Natural killer cell (primary cell): ENCODE measurements at regions not wholly inside any gene's neighbourhood (a gene's known extent, or its start where the extent isn't known, plus 50 kb on each side); places are given as distances from the start of the nearest gene placed in this dataset.

ENCODE experiments used
- ATAC-seq, 3 donors: fragments of 150-1000 bp in 2 of 3; fragments of 200-7000 bp in 1 of 3; cut with Tn5 transposase; 1 replicate in 1 of 3; 2 replicates in 2 of 3; pipeline ENCODE4 v1.10.0; 2021; ENCODE audit warnings: mild to moderate bottlenecking in 2 of 3, moderate library complexity in 2 of 3
- DNase-seq, 2 donors: peaks; one replicate each; pipeline versions ENCODE4 v3.0.0 to v3.0.0-alpha.2; 2013 to 2021; ENCODE audit warnings: mixed read lengths in 1 of 2
- H3K27ac ChIP-seq: one replicate; pipeline ENCODE4 v1.5.1; 2013; ENCODE audit warnings: mild to moderate bottlenecking, low read length
- H3K27me3 ChIP-seq: one replicate; pipeline ENCODE4 v1.6.1; 2013; ENCODE audit warnings: low read length; ENCODE audit not compliant: control insufficient read depth, insufficient read depth
- H3K36me3 ChIP-seq: one replicate; pipeline ENCODE4 v1.6.1; 2013; ENCODE audit warnings: low read length; ENCODE audit not compliant: control insufficient read depth, insufficient read depth
- H3K4me1 ChIP-seq: one replicate; pipeline ENCODE4 v1.6.1; 2013; ENCODE audit warnings: low read length; ENCODE audit not compliant: control insufficient read depth, insufficient read depth
- H3K4me3 ChIP-seq: one replicate; pipeline ENCODE4 v1.5.1; 2013; ENCODE audit warnings: low read length
- H3K9me3 ChIP-seq: one replicate; pipeline ENCODE4 v1.6.1; 2013; ENCODE audit warnings: low read length; ENCODE audit not compliant: control insufficient read depth, insufficient read depth
- H3K27ac Mint-ChIP-seq, 2 donors: one replicate each; pipeline ENCODE4 v1.8.0; 2022; ENCODE audit warnings: mild to moderate bottlenecking in 2 of 2, mixed read lengths in 2 of 2, moderate library complexity in 1 of 2
- H3K27me3 Mint-ChIP-seq, 2 donors: one replicate each; pipeline ENCODE4 v1.8.0; 2022; ENCODE audit warnings: low read depth in 2 of 2, mixed read lengths in 2 of 2
- H3K36me3 Mint-ChIP-seq: one replicate; pipeline ENCODE4 v1.8.0; 2022; ENCODE audit warnings: mixed read lengths
- H3K4me1 Mint-ChIP-seq, 2 donors: one replicate each; pipeline ENCODE4 v1.8.0; 2022; ENCODE audit warnings: mixed read lengths in 2 of 2
- H3K4me3 Mint-ChIP-seq: one replicate; pipeline ENCODE4 v1.8.0; 2022; ENCODE audit warnings: mild to moderate bottlenecking, moderate library complexity, mixed read lengths
- H3K9me3 Mint-ChIP-seq, 2 donors: one replicate each; pipeline ENCODE4 v1.8.0; 2022; ENCODE audit warnings: mixed read lengths in 2 of 2
- WGBS: methylation state at CpG from one replicate; pipeline ENCODE4 v1.1.7; 2013; ENCODE audit warnings: missing lambda C conversion rate; ENCODE audit not compliant: insufficient coverage; 5-methylcytosine and 5-hydroxymethylcytosine counted together
- intact Hi-C: fragments of 100-400 bp; cut with micrococcal nuclease; formaldehyde crosslinking; loops from one replicate; pipeline ENCODE4 v1.14.2; 2022
- TF ChIP-seq, protein P1 (sequence below): fragments of 200-600 bp; IDR thresholded peaks from one replicate; pipeline ENCODE4 v1.8.0; 2022; ENCODE audit warnings: antibody characterized with exemption

GRCh38 chr12:17928708-17929366, 161.2 kb downstream of the RERGL start:
- Histone ChIP-seq H3K27ac (no peak overlapping the region), H3K27me3 (no peaks in the 10 kb centered on the region), H3K4me3 (no peak overlapping the region), H3K9me3 (no peaks in the 10 kb centered on the region), H3K4me1 (no peaks in the 10 kb centered on the region), H3K36me3 (no peaks in the 10 kb centered on the region)
- intact Hi-C loops: no loop called here
- Mint-ChIP-seq H3K36me3 (peaks cover 35% of the 10 kb centered on the region), H3K4me1 (no peaks in the 10 kb centered on the region), H3K27me3 (no peaks in the 10 kb centered on the region), H3K4me3 (no peak overlapping the region), H3K9me3 (peaks cover 10 to 30% of the 10 kb centered on the region in 2 donors), H3K27ac (no peak overlapping the region)
- TF ChIP-seq, protein P1, sequence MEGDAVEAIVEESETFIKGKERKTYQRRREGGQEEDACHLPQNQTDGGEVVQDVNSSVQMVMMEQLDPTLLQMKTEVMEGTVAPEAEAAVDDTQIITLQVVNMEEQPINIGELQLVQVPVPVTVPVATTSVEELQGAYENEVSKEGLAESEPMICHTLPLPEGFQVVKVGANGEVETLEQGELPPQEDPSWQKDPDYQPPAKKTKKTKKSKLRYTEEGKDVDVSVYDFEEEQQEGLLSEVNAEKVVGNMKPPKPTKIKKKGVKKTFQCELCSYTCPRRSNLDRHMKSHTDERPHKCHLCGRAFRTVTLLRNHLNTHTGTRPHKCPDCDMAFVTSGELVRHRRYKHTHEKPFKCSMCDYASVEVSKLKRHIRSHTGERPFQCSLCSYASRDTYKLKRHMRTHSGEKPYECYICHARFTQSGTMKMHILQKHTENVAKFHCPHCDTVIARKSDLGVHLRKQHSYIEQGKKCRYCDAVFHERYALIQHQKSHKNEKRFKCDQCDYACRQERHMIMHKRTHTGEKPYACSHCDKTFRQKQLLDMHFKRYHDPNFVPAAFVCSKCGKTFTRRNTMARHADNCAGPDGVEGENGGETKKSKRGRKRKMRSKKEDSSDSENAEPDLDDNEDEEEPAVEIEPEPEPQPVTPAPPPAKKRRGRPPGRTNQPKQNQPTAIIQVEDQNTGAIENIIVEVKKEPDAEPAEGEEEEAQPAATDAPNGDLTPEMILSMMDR: no peak
- DNase-seq (no peak), ATAC-seq (no peak)
- WGBS: 70% methylated on average over 4 of the region's 4 CpGs

DNA sequence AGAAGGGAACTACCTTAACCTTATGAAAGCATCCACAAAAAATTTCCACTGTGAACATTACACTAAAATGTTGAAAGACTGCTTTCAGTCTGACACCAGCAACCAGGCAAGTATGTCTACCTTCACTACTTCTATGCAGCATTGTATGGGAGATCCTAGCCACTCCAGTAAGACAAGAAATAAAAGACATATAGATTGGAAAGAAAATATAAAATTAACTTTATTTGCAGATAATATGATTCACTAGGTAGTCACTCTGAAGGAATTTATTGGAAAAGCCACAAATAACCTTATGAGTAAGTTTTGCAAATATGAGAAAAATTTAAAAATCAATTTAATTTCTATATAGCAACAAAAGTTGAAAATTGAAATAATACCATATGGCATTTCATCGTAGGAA, 172.0 kb downstream of the RERGL start:
- WGBS: no CpG with 5 or more reads among the region's 1 CpG
- Mint-ChIP-seq H3K36me3 (peaks cover 6% of the 10 kb centered on the region), H3K9me3 (peaks cover 11 to 27% of the 10 kb centered on the region in 2 donors), H3K27me3 (no peaks in the 10 kb centered on the region), H3K4me3 (no peak overlapping the region), H3K4me1 (no peaks in the 10 kb centered on the region), H3K27ac (no peak overlapping the region)
- Histone ChIP-seq H3K27me3 (no peaks in the 10 kb centered on the region), H3K4me3 (no peak overlapping the region), H3K9me3 (peaks cover 13% of the 10 kb centered on the region), H3K36me3 (no peaks in the 10 kb centered on the region), H3K4me1 (no peaks in the 10 kb centered on the region), H3K27ac (no peak overlapping the region)
- intact Hi-C loops: no loop called here
- DNase-seq (no peak), ATAC-seq (no peak)
- TF ChIP-seq, protein P1: no peak

DNA sequence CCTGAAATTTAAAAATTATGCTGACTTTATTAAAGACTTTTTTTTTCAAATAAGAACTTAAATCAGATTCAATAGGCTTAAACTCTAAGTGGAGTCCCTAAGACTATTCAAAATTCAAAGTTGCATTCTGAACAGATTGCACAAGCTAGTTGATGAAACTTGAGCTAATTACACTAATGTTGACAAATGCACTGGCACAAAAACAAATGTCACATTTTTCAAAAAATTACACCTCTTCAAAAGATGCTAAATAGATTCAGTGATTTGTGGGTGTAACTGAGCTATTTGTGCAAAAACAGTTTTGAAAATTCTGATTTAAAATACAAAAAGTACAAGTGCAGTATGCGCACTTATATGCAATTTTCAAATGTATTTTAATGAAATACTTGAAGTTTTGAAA, 205.4 kb downstream of the RERGL start:
- peaks cover 11 to 16% of the 10 kb centered on the region in 2 donors for H3K9me3 Mint-ChIP-seq
- Histone ChIP-seq H3K4me1 (no peaks in the 10 kb centered on the region), H3K27me3 (no peaks in the 10 kb centered on the region), H3K27ac (no peak overlapping the region), H3K36me3 (no peaks in the 10 kb centered on the region), H3K9me3 (no peaks in the 10 kb centered on the region), H3K4me3 (no peak overlapping the region)
- peaks cover under 1% of the 10 kb centered on the region for H3K36me3 Mint-ChIP-seq
- H3K27ac Mint-ChIP-seq: no peak overlapping the region
- DNase-seq (no peak), ATAC-seq (no peak)
- H3K4me1 Mint-ChIP-seq: no peaks in the 10 kb centered on the region
- no peak overlapping the region for H3K4me3 Mint-ChIP-seq
- TF ChIP-seq, protein P1: no peak
- no CpG with 5 or more reads among the region's 1 CpG for WGBS
- intact Hi-C loops: no loop called here
- no peaks in the 10 kb centered on the region for H3K27me3 Mint-ChIP-seq

DNA sequence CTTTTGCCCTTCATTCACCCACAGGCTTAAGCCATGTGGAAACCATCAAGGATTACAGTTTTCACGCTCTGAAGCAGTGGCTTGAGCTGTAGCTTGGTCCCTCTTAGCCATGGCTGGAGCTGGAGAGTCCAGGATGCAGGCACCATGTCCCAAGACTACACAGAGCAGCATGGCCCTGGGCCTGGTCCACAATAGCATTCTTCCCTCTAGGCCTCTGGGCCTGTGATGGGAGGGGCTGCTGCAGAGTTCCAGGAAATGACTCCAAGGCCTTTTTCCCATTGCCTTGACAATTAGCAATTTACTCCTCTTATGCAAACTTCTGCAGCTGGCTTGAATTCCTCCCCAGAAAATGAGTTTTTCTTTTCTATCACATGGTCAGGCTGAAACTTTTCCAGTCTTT, 211.3 kb downstream of the RERGL start:
- no peak overlapping the region for H3K27ac Mint-ChIP-seq
- intact Hi-C loops: no loop called here
- no peaks in the 10 kb centered on the region for H3K27me3 Mint-ChIP-seq
- ATAC-seq: no peak
- no peak overlapping the region for H3K4me3 Mint-ChIP-seq
- Histone ChIP-seq H3K4me1 (no peaks in the 10 kb centered on the region), H3K36me3 (no peaks in the 10 kb centered on the region), H3K27ac (no peak overlapping the region), H3K9me3 (peaks cover 8% of the 10 kb centered on the region), H3K27me3 (no peaks in the 10 kb centered on the region), H3K4me3 (no peak overlapping the region)
- TF ChIP-seq, protein P1: no peak
- no peak for DNase-seq
- WGBS: 44% methylated on average over 1 of the region's 1 CpG
- peaks cover 17 to 26% of the 10 kb centered on the region in 2 donors for H3K9me3 Mint-ChIP-seq
- peaks cover 25% of the 10 kb centered on the region for H3K36me3 Mint-ChIP-seq
- H3K4me1 Mint-ChIP-seq: no peaks in the 10 kb centered on the region
